H1 (cell line): ENCODE measurements at regions not wholly inside any gene's neighbourhood (a gene's known extent, or its start where the extent isn't known, plus 50 kb on each side); places are given as distances from the start of the nearest gene placed in this dataset.

Experiments used
- TF ChIP-seq, protein P1 (sequence below): fragments of 300-600 bp; sonication (generic); IDR thresholded peaks from 2 replicates; pipeline ENCODE4 v1.7.1; 2012; ENCODE audit warnings: low read length, moderate library complexity, mild to moderate bottlenecking, inconsistent platforms; ENCODE audit not compliant: insufficient replicate concordance

DNA sequence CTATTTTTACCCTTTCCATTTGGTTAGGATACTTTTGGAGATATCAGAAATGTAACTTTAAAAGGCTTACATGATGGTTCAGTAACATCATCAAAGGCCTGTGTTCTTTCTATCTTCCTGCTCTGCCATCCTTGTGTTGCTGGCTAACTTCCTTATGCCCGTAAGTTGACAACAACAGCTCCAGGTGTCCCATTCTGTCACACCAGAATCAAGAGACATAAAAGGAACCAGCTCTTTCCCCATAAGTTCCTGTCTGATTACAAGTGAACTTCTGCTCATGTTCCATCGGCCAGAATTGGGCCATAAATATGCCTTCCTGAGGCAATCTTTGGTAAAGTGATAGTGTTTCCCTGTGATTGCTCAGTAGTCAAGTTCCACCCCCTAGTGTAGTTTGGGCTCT lies 92.4 kb downstream of the FAM170A start (continued):
- TF ChIP-seq, protein P1, sequence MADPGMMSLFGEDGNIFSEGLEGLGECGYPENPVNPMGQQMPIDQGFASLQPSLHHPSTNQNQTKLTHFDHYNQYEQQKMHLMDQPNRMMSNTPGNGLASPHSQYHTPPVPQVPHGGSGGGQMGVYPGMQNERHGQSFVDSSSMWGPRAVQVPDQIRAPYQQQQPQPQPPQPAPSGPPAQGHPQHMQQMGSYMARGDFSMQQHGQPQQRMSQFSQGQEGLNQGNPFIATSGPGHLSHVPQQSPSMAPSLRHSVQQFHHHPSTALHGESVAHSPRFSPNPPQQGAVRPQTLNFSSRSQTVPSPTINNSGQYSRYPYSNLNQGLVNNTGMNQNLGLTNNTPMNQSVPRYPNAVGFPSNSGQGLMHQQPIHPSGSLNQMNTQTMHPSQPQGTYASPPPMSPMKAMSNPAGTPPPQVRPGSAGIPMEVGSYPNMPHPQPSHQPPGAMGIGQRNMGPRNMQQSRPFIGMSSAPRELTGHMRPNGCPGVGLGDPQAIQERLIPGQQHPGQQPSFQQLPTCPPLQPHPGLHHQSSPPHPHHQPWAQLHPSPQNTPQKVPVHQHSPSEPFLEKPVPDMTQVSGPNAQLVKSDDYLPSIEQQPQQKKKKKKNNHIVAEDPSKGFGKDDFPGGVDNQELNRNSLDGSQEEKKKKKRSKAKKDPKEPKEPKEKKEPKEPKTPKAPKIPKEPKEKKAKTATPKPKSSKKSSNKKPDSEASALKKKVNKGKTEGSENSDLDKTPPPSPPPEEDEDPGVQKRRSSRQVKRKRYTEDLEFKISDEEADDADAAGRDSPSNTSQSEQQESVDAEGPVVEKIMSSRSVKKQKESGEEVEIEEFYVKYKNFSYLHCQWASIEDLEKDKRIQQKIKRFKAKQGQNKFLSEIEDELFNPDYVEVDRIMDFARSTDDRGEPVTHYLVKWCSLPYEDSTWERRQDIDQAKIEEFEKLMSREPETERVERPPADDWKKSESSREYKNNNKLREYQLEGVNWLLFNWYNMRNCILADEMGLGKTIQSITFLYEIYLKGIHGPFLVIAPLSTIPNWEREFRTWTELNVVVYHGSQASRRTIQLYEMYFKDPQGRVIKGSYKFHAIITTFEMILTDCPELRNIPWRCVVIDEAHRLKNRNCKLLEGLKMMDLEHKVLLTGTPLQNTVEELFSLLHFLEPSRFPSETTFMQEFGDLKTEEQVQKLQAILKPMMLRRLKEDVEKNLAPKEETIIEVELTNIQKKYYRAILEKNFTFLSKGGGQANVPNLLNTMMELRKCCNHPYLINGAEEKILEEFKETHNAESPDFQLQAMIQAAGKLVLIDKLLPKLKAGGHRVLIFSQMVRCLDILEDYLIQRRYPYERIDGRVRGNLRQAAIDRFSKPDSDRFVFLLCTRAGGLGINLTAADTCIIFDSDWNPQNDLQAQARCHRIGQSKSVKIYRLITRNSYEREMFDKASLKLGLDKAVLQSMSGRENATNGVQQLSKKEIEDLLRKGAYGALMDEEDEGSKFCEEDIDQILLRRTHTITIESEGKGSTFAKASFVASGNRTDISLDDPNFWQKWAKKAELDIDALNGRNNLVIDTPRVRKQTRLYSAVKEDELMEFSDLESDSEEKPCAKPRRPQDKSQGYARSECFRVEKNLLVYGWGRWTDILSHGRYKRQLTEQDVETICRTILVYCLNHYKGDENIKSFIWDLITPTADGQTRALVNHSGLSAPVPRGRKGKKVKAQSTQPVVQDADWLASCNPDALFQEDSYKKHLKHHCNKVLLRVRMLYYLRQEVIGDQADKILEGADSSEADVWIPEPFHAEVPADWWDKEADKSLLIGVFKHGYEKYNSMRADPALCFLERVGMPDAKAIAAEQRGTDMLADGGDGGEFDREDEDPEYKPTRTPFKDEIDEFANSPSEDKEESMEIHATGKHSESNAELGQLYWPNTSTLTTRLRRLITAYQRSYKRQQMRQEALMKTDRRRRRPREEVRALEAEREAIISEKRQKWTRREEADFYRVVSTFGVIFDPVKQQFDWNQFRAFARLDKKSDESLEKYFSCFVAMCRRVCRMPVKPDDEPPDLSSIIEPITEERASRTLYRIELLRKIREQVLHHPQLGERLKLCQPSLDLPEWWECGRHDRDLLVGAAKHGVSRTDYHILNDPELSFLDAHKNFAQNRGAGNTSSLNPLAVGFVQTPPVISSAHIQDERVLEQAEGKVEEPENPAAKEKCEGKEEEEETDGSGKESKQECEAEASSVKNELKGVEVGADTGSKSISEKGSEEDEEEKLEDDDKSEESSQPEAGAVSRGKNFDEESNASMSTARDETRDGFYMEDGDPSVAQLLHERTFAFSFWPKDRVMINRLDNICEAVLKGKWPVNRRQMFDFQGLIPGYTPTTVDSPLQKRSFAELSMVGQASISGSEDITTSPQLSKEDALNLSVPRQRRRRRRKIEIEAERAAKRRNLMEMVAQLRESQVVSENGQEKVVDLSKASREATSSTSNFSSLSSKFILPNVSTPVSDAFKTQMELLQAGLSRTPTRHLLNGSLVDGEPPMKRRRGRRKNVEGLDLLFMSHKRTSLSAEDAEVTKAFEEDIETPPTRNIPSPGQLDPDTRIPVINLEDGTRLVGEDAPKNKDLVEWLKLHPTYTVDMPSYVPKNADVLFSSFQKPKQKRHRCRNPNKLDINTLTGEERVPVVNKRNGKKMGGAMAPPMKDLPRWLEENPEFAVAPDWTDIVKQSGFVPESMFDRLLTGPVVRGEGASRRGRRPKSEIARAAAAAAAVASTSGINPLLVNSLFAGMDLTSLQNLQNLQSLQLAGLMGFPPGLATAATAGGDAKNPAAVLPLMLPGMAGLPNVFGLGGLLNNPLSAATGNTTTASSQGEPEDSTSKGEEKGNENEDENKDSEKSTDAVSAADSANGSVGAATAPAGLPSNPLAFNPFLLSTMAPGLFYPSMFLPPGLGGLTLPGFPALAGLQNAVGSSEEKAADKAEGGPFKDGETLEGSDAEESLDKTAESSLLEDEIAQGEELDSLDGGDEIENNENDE: no peak
